Naive thymus-derived CD4-positive, alpha-beta T cell (primary cell): ENCODE measurements at regions not wholly inside any gene's neighbourhood (a gene's known extent, or its start where the extent isn't known, plus 50 kb on each side); places are given as distances from the start of the nearest gene placed in this dataset.

Experiments used
- ATAC-seq: fragments of 150-1000 bp; cut with Tn5 transposase; 2 replicates; pipeline ENCODE4 v1.10.0; 2021; ENCODE audit warnings: mild to moderate bottlenecking, moderate library complexity
- CTCF ChIA-PET: fragments of 350-600 bp; sonication (Branson Sonifier 250); formaldehyde crosslinking; loops from one replicate; lab custom pipeline; 2021; ENCODE audit warnings: antibody characterized with exemption; lab: Charles Lee
- POLR2A ChIA-PET: fragments of 350-600 bp; sonication (Branson Sonifier 250); formaldehyde crosslinking; loops from one replicate; lab custom pipeline; 2021; ENCODE audit warnings: antibody characterized with exemption, inconsistent platforms; lab: Charles Lee
- DNase-seq, 9 donors: peaks; one replicate each; pipeline versions ENCODE4 v3.0.0 to v3.0.0-alpha.2; 2020 to 2022; ENCODE audit warnings: mixed read lengths in 1 of 9
- H3K27ac ChIP-seq: one replicate; pipeline ENCODE4 v1.7.0; 2013; ENCODE audit warnings: mild to moderate bottlenecking, low read depth, low read length, moderate library complexity
- H3K27me3 ChIP-seq, 2 donors: one replicate each; pipeline ENCODE4 v1.7.0; 2013; ENCODE audit warnings: low read length in 2 of 2, mild to moderate bottlenecking in 2 of 2, moderate library complexity in 2 of 2; ENCODE audit not compliant: control insufficient read depth in 2 of 2, insufficient read depth in 2 of 2
- H3K36me3 ChIP-seq, 3 experiments: 1 replicate in 2 of 3; 2 replicates in 1 of 3; pipeline ENCODE4 v1.7.0; 2013; ENCODE audit warnings: low read length in 3 of 3, mild to moderate bottlenecking in 3 of 3, moderate library complexity in 1 of 3; ENCODE audit not compliant: insufficient read depth in 3 of 3, control insufficient read depth in 2 of 3
- H3K4me1 ChIP-seq, 2 donors: one replicate each; pipeline ENCODE4 v1.7.0; 2013; ENCODE audit warnings: low read length in 2 of 2, mild to moderate bottlenecking in 2 of 2, moderate library complexity in 1 of 2; ENCODE audit not compliant: control insufficient read depth in 2 of 2, insufficient read depth in 2 of 2
- H3K4me3 ChIP-seq: 2 replicates; pipeline ENCODE4 v1.7.0; 2013; ENCODE audit warnings: mild to moderate bottlenecking, low read length
- H3K9me3 ChIP-seq, 3 experiments: 1 replicate in 2 of 3; 2 replicates in 1 of 3; pipeline ENCODE4 v1.7.0; 2013; ENCODE audit warnings: low read length in 3 of 3; ENCODE audit not compliant: control insufficient read depth in 2 of 3
- H3K27ac Mint-ChIP-seq, 9 donors: one replicate each; pipeline ENCODE4 v1.8.0; 2020 to 2022; ENCODE audit warnings: mixed read lengths in 9 of 9, mild to moderate bottlenecking in 8 of 9, moderate library complexity in 5 of 9, inconsistent platforms in 2 of 9
- H3K27me3 Mint-ChIP-seq, 5 donors: one replicate each; pipeline ENCODE4 v1.8.0; 2021 to 2022; ENCODE audit warnings: mixed read lengths in 5 of 5, mild to moderate bottlenecking in 1 of 5
- H3K36me3 Mint-ChIP-seq, 5 donors: one replicate each; pipeline ENCODE4 v1.8.0; 2020 to 2022; ENCODE audit warnings: mixed read lengths in 5 of 5, mild to moderate bottlenecking in 3 of 5, inconsistent platforms in 1 of 5
- H3K4me1 Mint-ChIP-seq, 7 donors: one replicate each; pipeline ENCODE4 v1.8.0; 2020 to 2022; ENCODE audit warnings: mixed read lengths in 7 of 7, mild to moderate bottlenecking in 3 of 7, inconsistent platforms in 1 of 7
- H3K4me3 Mint-ChIP-seq, 10 donors: one replicate each; pipeline ENCODE4 v1.8.0; 2020 to 2022; ENCODE audit warnings: mild to moderate bottlenecking in 10 of 10, mixed read lengths in 10 of 10, moderate library complexity in 6 of 10, inconsistent platforms in 2 of 10
- H3K9me3 Mint-ChIP-seq, 11 donors: one replicate each; pipeline ENCODE4 v1.8.0; 2020 to 2022; ENCODE audit warnings: mixed read lengths in 11 of 11, mild to moderate bottlenecking in 4 of 11, inconsistent platforms in 1 of 11, moderate library complexity in 1 of 11
- intact Hi-C, 2 donors: fragments of 100-400 bp; cut with micrococcal nuclease; formaldehyde crosslinking; loops; one replicate each; pipeline ENCODE4 v1.15.1; 2023

- no peak for ATAC-seq
- H3K4me1 Mint-ChIP-seq, result peaks cover 0 to 6% (median 0%) of the 10 kb centered on the region in 7 donors
- Histone ChIP-seq H3K4me3 (no peak overlapping the region), H3K36me3 (no peaks in the 10 kb centered on the region), H3K27me3 (no peaks in the 10 kb centered on the region), H3K27ac (no peak overlapping the region), H3K9me3 (peaks cover 0 to 29% (median 0%) of the 10 kb centered on the region in 3 experiments), H3K4me1 (no peaks in the 10 kb centered on the region)
- peaks cover 0 to 11% (median 3%) of the 10 kb centered on the region in 5 donors for H3K27me3 Mint-ChIP-seq
- intact Hi-C loops, result no loop called here
- H3K9me3 Mint-ChIP-seq, result peaks cover 0 to 46% (median 12%) of the 10 kb centered on the region in 11 donors
- CTCF ChIA-PET, result no interaction called here
- H3K27ac Mint-ChIP-seq, result no peak overlapping the region
- peaks cover 0 to 3% (median 0%) of the 10 kb centered on the region in 5 donors for H3K36me3 Mint-ChIP-seq
- POLR2A ChIA-PET, result no interaction called here
- no peak for DNase-seq
- no peak overlapping the region for H3K4me3 Mint-ChIP-seq
Observed at GRCh38 chr22:47442821-47443220, 680.4 kb downstream of the TBC1D22A start.

- ChIA-PET CTCF (no interaction called here), POLR2A (no interaction called here)
- intact Hi-C loops, result no loop called here
- H3K27me3 ChIP-seq, result no peaks in the 10 kb centered on the region
- no peaks in the 10 kb centered on the region for H3K4me1 ChIP-seq
- H3K36me3 Mint-ChIP-seq, result peaks cover 0 to 3% (median 0%) of the 10 kb centered on the region in 5 donors
- no peak overlapping the region for H3K27ac ChIP-seq
- ATAC-seq, result no peak
- no peak overlapping the region for H3K4me3 Mint-ChIP-seq
- DNase-seq, result no peak
- H3K36me3 ChIP-seq, result no peaks in the 10 kb centered on the region
- H3K4me3 ChIP-seq, result no peak overlapping the region
- peaks cover 7 to 61% (median 15%) of the 10 kb centered on the region in 11 donors for H3K9me3 Mint-ChIP-seq
- peaks cover 0 to 33% (median 0%) of the 10 kb centered on the region in 3 experiments for H3K9me3 ChIP-seq
- H3K4me1 Mint-ChIP-seq, result peaks cover 0 to 3% (median 0%) of the 10 kb centered on the region in 7 donors
- H3K27ac Mint-ChIP-seq, result no peak overlapping the region
- peaks cover 0 to 11% (median 3%) of the 10 kb centered on the region in 5 donors for H3K27me3 Mint-ChIP-seq
Observed at GRCh38 chr22:47439643-47440265, 677.3 kb downstream of the TBC1D22A start.

GRCh38 chr22:47437636-47438035, 675.2 kb downstream of the TBC1D22A start:
- ATAC-seq, result no peak
- peaks cover 0 to 2% (median 0%) of the 10 kb centered on the region in 5 donors for H3K36me3 Mint-ChIP-seq

GRCh38 chr22:47437110-47437509, 674.7 kb downstream of the TBC1D22A start:
- H3K27ac Mint-ChIP-seq, result no peak overlapping the region
- no peaks in the 10 kb centered on the region for H3K36me3 ChIP-seq
- peaks cover 3 to 48% (median 11%) of the 10 kb centered on the region in 11 donors for H3K9me3 Mint-ChIP-seq
- no peaks in the 10 kb centered on the region for H3K36me3 Mint-ChIP-seq
- peaks cover 0 to 11% (median 4%) of the 10 kb centered on the region in 5 donors for H3K27me3 Mint-ChIP-seq
- ChIA-PET POLR2A (no interaction called here), CTCF (no interaction called here)
- intact Hi-C loops, result no loop called here
- ATAC-seq (no peak), DNase-seq (no peak)
- no peak overlapping the region for H3K27ac ChIP-seq
- no peaks in the 10 kb centered on the region for H3K4me1 ChIP-seq
- H3K4me3 ChIP-seq, result no peak overlapping the region
- no peaks in the 10 kb centered on the region for H3K27me3 ChIP-seq
- H3K4me1 Mint-ChIP-seq, result peaks cover 0 to 1% (median 0%) of the 10 kb centered on the region in 7 donors
- peaks cover 0 to 21% (median 0%) of the 10 kb centered on the region in 3 experiments for H3K9me3 ChIP-seq
- no peak overlapping the region for H3K4me3 Mint-ChIP-seq

More at GRCh38 chr22:47437636-47438035, 675.2 kb downstream of the TBC1D22A start:
- Mint-ChIP-seq H3K4me3 (no peak overlapping the region), H3K4me1 (peaks cover 0 to 3% (median 0%) of the 10 kb centered on the region in 7 donors), H3K27me3 (peaks cover 0 to 11% (median 3%) of the 10 kb centered on the region in 5 donors), H3K9me3 (peaks cover 6 to 54% (median 14%) of the 10 kb centered on the region in 11 donors), H3K27ac (no peak overlapping the region)
- no peaks in the 10 kb centered on the region for H3K4me1 ChIP-seq
- CTCF ChIA-PET, result no interaction called here
- no peaks in the 10 kb centered on the region for H3K27me3 ChIP-seq
- H3K27ac ChIP-seq, result no peak overlapping the region
- H3K4me3 ChIP-seq, result no peak overlapping the region
- H3K9me3 ChIP-seq, result peaks cover 0 to 26% (median 0%) of the 10 kb centered on the region in 3 experiments
- H3K36me3 ChIP-seq, result no peaks in the 10 kb centered on the region
- POLR2A ChIA-PET, result no interaction called here
- intact Hi-C loops, result no loop called here
- no peak for DNase-seq

- peaks cover 0 to 40% (median 9%) of the 10 kb centered on the region in 11 donors for H3K9me3 Mint-ChIP-seq
- H3K36me3 ChIP-seq, result no peaks in the 10 kb centered on the region
Observed at GRCh38 chr22:47435826-47436225, 673.4 kb downstream of the TBC1D22A start.

GRCh38 chr22:47435204-47435487, 672.7 kb downstream of the TBC1D22A start:
- peaks cover 0 to 35% (median 7%) of the 10 kb centered on the region in 11 donors for H3K9me3 Mint-ChIP-seq
- ATAC-seq (no peak), DNase-seq (no peak)
- H3K4me1 ChIP-seq, result no peaks in the 10 kb centered on the region
- peaks cover 0 to 11% (median 0%) of the 10 kb centered on the region in 3 experiments for H3K9me3 ChIP-seq
- no peak overlapping the region for H3K4me3 ChIP-seq
- intact Hi-C loops, result no loop called here
- peaks cover 0 to 11% (median 4%) of the 10 kb centered on the region in 5 donors for H3K27me3 Mint-ChIP-seq
- POLR2A ChIA-PET, result no interaction called here
- no peak overlapping the region for H3K27ac ChIP-seq
- no peaks in the 10 kb centered on the region for H3K36me3 Mint-ChIP-seq
- H3K36me3 ChIP-seq, result no peaks in the 10 kb centered on the region
- H3K4me1 Mint-ChIP-seq, result peaks cover 0 to 1% (median 0%) of the 10 kb centered on the region in 7 donors
- no peak overlapping the region for H3K27ac Mint-ChIP-seq
- CTCF ChIA-PET, result no interaction called here
- H3K27me3 ChIP-seq, result no peaks in the 10 kb centered on the region
- H3K4me3 Mint-ChIP-seq, result no peak overlapping the region

More at GRCh38 chr22:47435826-47436225, 673.4 kb downstream of the TBC1D22A start:
- no peaks in the 10 kb centered on the region for H3K27me3 ChIP-seq
- H3K27me3 Mint-ChIP-seq, result peaks cover 0 to 11% (median 4%) of the 10 kb centered on the region in 5 donors
- H3K4me1 Mint-ChIP-seq, result peaks cover 0 to 1% (median 0%) of the 10 kb centered on the region in 7 donors
- ChIA-PET POLR2A (no interaction called here), CTCF (no interaction called here)
- H3K27ac ChIP-seq, result no peak overlapping the region
- H3K27ac Mint-ChIP-seq, result no peak overlapping the region
- DNase-seq (no peak), ATAC-seq (no peak)
- intact Hi-C loops, result no loop called here
- H3K4me3 ChIP-seq, result no peak overlapping the region
- H3K4me3 Mint-ChIP-seq, result no peak overlapping the region
- peaks cover 0 to 18% (median 0%) of the 10 kb centered on the region in 3 experiments for H3K9me3 ChIP-seq
- H3K36me3 Mint-ChIP-seq, result no peaks in the 10 kb centered on the region
- no peaks in the 10 kb centered on the region for H3K4me1 ChIP-seq
